GM12864 (cell line): ENCODE measurements at regions not wholly inside any gene's neighbourhood (a gene's known extent, or its start where the extent isn't known, plus 50 kb on each side); places are given as distances from the start of the nearest gene placed in this dataset.
"Not testable (repeated sequence)": the region's sequence is repeated elsewhere in the genome, so short reads cannot be mapped to it uniquely, and the experiment has no call there.

ENCODE experiments used
- DNase-seq: peaks from one replicate; pipeline ENCODE4 v3.0.0-alpha.2; 2011; ENCODE audit warnings: low read depth
- H3K4me3 ChIP-seq: 2 replicates; pipeline ENCODE4 v1.5.1; 2011; ENCODE audit warnings: mild to moderate bottlenecking, low read depth, low read length, control low read depth
- TF ChIP-seq, protein P1 (sequence below): IDR thresholded peaks from 2 replicates; pipeline ENCODE4 v1.5.1; 2011; ENCODE audit warnings: low read depth, mild to moderate bottlenecking, moderate library complexity, low read length, control low read depth, inconsistent platforms; ENCODE audit errors: missing control alignments

GRCh38 chr7:9691286-9691685 is 1257.9 kb downstream of the NXPH1 start:
- no peak overlapping the region for H3K4me3 ChIP-seq
- no peak for DNase-seq
- TF ChIP-seq, protein P1, sequence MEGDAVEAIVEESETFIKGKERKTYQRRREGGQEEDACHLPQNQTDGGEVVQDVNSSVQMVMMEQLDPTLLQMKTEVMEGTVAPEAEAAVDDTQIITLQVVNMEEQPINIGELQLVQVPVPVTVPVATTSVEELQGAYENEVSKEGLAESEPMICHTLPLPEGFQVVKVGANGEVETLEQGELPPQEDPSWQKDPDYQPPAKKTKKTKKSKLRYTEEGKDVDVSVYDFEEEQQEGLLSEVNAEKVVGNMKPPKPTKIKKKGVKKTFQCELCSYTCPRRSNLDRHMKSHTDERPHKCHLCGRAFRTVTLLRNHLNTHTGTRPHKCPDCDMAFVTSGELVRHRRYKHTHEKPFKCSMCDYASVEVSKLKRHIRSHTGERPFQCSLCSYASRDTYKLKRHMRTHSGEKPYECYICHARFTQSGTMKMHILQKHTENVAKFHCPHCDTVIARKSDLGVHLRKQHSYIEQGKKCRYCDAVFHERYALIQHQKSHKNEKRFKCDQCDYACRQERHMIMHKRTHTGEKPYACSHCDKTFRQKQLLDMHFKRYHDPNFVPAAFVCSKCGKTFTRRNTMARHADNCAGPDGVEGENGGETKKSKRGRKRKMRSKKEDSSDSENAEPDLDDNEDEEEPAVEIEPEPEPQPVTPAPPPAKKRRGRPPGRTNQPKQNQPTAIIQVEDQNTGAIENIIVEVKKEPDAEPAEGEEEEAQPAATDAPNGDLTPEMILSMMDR, result no peak

GRCh38 chr7:9698375-9698774 is 1265.0 kb downstream of the NXPH1 start:
- no peak overlapping the region for H3K4me3 ChIP-seq
- DNase-seq, result no peak
- TF ChIP-seq, protein P1, result no peak

GRCh38 chr7:9709216-9709615 is 1264.5 kb upstream of the PHF14 start:
- no peak for DNase-seq
- TF ChIP-seq, protein P1, result no peak

DNA sequence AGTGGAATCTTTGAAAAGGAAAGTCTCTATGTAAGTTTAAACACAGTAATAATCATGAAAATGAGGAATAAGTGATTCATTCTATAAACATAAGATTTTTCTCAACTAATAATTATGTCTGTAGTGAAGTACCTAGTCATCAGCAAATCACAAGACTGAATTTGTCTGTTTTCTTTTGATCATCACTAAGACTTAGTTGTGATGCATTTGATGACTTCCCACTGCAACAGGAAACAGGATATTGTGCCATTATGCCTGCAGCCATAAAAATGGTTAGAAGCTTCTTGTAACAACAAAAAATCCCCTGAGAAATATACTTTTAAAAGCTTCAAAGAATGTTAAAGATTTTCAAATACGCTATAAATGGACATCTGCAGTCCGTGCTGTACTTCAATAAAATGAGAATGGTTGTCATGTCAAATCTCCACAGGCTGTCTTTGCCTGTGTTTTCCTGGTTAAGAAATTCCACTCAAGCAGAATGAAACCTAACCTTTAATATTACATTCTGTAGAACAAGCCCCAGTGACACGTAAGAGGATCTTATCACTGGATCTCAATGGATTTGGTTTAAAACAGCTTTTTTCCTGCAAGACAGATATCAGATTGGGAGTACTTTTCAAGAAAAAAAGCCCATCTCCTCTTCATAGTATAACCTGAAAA is 1262.3 kb upstream of the PHF14 start:
- TF ChIP-seq, protein P1, result no peak
- H3K4me3 ChIP-seq, result no peak overlapping the region
- DNase-seq, result no peak

More at GRCh38 chr7:9709216-9709615, 1264.5 kb upstream of the PHF14 start:
- H3K4me3 ChIP-seq, result no peak overlapping the region

DNA sequence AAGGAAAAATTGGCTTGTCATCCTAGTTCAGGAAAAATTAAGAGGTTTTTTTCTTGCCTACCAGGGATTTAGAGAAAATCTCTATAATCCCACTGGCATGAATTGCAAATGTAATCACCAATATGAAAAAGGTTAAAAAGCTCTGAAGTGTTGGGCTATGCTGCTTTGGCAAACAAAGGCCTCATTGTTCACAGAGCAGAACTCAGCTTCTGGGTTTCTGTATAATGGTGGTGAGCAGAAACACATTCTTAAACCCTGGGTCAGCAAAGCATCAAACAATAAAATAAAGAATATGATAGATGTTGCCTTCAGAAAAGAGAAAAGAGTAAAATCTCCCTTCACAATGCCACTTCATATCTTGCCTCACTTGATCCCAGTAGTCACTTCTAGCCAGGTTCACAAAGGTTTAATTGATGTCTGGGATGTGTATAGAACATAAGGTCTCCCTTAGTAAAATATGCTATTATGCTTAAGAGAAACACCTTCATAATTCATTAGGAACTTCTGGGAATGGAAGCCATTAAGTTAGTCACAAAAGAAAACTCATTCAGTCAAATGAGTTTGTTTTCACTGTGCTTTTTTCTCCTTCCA is 1255.5 kb upstream of the PHF14 start:
- DNase-seq, result no peak
- TF ChIP-seq, protein P1, result no peak

GRCh38 chr7:9719303-9719702 is 1254.4 kb upstream of the PHF14 start:
- no peak overlapping the region for H3K4me3 ChIP-seq
- TF ChIP-seq, protein P1, result no peak

More for the DNA sequence above, 1255.5 kb upstream of the PHF14 start:
- H3K4me3 ChIP-seq, result no peak overlapping the region

GRCh38 chr7:9719721-9720120 is 1254.0 kb upstream of the PHF14 start:
- TF ChIP-seq, protein P1, result no peak
- no peak overlapping the region for H3K4me3 ChIP-seq
- no peak for DNase-seq

More at GRCh38 chr7:9719303-9719702, 1254.4 kb upstream of the PHF14 start:
- DNase-seq, result no peak

GRCh38 chr7:9725940-9726663 is 1247.6 kb upstream of the PHF14 start:
- not testable (repeated sequence) for H3K4me3 ChIP-seq, DNase-seq

DNA sequence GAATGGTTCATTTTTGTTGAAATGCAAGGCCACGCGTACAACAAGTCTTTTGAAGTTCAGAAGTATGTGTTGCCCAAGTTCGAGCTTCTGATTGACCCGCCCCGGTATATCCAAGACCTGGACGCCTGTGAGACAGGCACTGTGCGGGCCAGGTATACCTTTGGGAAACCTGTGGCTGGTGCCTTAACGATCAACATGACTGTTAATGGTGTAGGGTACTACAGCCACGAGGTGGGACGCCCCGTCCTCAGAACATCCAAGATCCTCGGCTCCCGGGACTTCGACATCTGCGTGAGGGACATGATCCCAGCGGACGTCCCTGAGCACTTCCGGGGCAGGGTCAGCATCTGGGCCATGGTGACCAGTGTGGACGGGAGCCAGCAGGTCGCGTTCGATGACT is 1246.9 kb upstream of the PHF14 start:
- not testable (repeated sequence) for H3K4me3 ChIP-seq, DNase-seq
